WI38 (cell line): ENCODE measurements at regions not wholly inside any gene's neighbourhood (a gene's known extent, or its start where the extent isn't known, plus 50 kb on each side); places are given as distances from the start of the nearest gene placed in this dataset.

ENCODE experiments used
- H3K4me3 ChIP-seq: 2 replicates; pipeline ENCODE4 v1.5.1; 2011; ENCODE audit warnings: low read depth, mild to moderate bottlenecking, control low read depth, low read length
- CTCF ChIP-seq: IDR thresholded peaks from 2 replicates; pipeline ENCODE4 v1.5.1; 2012; ENCODE audit warnings: low read depth, mild to moderate bottlenecking, control low read depth, low read length

GRCh38 chr2:191748059-191748461, 70.1 kb downstream of the NABP1 start:
- no peak overlapping the region for H3K4me3 ChIP-seq
- TF ChIP-seq CTCF: no peak

GRCh38 chr2:191748528-191749180, 70.7 kb downstream of the NABP1 start:
- H3K4me3 ChIP-seq: no peak overlapping the region
- no peak for TF ChIP-seq CTCF

- no peak overlapping the region for H3K4me3 ChIP-seq
- TF ChIP-seq CTCF: no peak
Observed at GRCh38 chr2:191749181-191749540, 71.2 kb downstream of the NABP1 start.

- no peak overlapping the region for H3K4me3 ChIP-seq
- TF ChIP-seq CTCF: no peak
Observed at GRCh38 chr2:191754103-191754502, 76.2 kb downstream of the NABP1 start.

- TF ChIP-seq CTCF: no peak
- no peak overlapping the region for H3K4me3 ChIP-seq
Observed at GRCh38 chr2:191756761-191757160, 78.8 kb downstream of the NABP1 start.

DNA sequence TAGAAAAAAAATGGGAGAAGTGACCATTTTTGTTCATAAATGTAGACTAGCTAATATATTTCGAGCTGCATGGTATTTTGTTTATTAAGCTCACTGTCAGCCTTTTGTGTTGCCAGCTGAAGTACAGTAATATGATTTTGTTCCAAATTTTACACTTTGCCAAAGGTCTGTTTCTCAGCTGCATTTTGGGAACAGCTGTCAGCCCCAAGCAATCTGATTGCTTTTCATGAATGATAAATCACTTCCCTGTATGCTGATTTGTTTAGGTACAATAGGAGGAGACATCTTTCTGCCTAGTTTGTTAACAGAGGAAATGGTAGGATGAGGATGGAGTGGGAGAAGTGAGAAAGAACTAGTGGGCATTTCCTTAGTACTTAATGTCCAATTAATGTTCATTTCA, 79.3 kb downstream of the NABP1 start:
- TF ChIP-seq CTCF: no peak
- H3K4me3 ChIP-seq: no peak overlapping the region

DNA sequence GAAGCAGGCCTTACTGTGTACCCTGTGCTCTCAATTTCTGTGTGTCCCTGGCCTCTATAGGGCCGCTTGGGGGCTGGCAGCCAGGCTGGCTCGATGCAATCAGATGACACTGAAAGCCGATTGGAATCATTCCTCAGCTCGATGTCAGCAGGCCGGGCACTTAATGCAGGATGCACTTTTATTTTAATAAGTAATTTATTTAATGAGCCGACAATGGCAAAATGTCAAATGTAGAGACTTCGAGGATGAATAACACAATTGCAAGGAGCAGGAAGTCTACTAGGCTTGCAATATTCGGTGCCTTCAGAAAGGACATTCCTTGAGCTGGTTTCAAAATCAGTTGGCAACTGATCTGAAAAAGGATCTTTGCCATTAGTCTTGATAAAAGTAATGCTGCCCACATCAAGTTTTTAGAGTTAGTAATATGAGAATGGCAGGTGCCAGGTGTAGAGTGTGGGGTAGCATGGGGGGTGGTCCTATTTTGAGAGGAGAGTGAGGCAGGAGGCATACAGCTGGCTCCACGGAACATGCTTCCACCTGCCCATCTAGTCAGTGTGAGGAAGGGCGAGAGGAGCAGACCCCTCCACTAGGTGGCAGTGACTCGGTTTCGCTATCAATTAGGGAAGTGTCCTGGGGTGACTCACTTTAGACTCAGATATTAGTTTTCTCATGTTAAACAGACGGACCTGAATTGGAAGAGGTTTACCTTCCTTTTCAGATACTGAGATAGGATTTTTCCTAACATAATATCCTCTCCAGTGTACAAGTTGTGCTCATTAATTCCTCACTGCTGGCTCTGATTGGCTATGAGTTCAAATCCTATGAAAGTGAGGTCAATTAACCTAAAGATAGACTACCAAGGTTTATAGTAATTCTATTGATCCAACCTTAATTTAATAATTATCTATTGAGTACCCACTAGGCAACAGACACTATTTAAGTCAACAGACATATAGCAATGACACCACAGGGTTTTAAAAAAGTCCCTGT, 80.9 kb downstream of the NABP1 start:
- no peak overlapping the region for H3K4me3 ChIP-seq
- peak; percentile 64 for TF ChIP-seq CTCF
